GM18517 (cell line): ENCODE measurements at regions not wholly inside any gene's neighbourhood (a gene's known extent, or its start where the extent isn't known, plus 50 kb on each side); places are given as distances from the start of the nearest gene placed in this dataset.

Source experiments
- ATAC-seq: cut with Tn5 transposase; IDR thresholded peaks from one replicate; pipeline ENCODE4 v1.9.1; 2021; ENCODE audit warnings: mild to moderate bottlenecking, moderate library complexity; ENCODE audit not compliant: unreplicated experiment

DNA sequence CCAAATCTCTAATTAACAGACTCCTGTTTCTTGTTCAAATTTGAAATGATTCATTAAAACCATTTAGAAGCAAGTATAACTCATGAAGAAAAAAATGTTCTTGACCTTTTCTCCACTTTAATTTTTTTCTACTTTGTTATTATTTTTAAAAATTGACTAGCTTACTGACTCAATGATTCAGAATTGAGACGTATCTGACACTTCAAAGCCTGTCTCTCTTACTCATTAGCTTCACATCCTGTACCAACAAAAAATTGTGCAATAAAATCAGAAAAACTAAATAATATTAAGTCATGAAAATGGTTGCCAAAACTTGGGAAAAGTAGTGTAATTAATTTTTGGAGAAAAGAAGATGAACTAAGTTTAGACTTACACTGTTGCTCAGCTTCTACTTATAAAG is 331.2 kb downstream of the SLC16A7 start:
- no peak for ATAC-seq

DNA sequence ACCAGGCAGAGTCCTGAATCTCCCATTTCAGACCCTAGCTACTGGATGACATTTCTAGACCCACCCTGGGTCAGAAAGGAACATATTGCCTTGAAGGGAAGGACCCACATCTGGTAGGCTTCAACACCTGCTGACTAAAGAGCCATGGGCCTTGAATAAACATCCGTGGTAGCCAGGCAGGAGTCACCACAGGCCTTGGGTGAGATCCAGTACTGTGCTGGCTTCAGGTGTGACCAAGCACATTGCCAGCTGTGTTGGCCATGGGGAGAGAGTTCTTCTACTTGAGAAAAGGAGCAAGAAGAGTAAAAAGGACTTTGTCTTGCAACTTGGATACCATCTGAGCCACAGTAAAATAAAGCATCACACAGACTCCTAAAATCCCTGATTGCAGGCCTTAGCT is 332.6 kb downstream of the SLC16A7 start:
- ATAC-seq, result no peak

DNA sequence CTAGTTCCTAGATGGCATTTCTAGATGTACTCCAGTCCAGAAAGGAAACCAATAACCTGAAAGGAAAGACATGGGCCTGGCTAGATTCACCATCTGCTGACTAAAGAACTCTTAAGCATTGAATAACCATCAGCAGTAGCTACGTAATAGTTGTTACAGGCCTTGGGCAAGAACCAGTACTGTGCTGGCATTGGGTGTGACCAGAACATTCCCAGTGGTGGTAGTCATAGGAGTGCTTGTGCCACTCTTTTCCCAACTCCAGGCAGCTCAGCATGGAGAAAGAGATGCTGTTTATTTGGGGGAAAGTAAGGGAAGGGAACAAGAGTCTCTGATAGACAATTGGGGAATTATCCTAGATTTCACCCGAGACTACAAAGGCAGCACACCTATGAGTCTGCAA is 333.3 kb downstream of the SLC16A7 start:
- ATAC-seq, result no peak

DNA sequence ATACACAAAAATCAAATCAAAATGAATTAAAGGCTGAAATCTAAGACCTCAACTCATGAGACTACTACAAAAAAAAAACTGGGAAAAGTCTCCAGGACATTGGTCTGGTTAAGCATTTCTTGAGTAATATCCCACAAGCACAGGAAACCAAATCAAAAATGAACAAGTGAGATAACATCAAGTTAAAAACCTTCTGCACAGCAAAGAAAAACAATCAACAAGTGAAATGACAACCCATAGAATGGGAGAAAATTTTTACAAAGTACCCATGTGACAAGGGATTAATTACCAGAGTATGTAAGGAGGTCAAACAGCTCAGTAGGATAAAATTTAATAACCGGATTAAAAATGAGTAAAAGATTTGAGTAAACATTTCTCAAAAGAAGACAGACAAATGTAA is 338.7 kb downstream of the SLC16A7 start:
- ATAC-seq, result no peak

DNA sequence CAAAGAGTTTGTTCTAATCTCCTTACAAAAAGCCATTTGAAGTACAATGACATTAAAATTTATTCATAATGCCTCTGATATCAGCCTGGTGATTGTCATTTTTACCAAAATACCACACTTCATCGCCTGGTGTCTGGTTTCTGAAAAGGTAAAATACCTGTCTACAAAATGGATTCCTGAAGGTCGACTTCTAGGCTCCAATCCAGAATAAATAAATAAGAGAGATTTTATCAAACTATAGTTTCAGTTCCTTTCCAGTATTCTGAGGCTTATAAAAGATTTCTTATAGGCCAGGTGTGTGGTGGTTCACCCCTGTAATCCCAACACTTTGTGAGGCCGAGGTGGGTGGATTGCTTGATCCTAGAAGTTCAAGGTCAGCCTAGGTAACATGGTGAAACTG is 340.7 kb downstream of the SLC16A7 start:
- no peak for ATAC-seq

DNA sequence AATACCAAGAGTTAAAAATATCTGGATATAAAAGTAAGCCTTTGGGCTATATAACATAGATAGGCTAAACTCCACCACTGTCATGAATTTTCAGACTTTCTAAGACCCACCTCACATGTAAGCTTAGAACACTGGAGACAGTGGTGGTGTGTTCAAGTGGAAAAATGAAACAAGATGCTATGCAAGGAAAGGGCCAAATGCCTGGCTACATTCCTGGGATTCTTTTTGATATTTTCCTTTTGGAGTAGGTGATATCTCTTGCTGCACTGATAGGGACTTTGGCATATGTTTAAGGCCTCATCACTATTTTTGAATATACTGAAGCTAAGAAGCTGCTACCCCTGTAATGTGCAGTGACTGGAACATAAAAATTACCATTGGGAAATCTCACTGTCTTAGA is 341.3 kb downstream of the SLC16A7 start:
- no peak for ATAC-seq

DNA sequence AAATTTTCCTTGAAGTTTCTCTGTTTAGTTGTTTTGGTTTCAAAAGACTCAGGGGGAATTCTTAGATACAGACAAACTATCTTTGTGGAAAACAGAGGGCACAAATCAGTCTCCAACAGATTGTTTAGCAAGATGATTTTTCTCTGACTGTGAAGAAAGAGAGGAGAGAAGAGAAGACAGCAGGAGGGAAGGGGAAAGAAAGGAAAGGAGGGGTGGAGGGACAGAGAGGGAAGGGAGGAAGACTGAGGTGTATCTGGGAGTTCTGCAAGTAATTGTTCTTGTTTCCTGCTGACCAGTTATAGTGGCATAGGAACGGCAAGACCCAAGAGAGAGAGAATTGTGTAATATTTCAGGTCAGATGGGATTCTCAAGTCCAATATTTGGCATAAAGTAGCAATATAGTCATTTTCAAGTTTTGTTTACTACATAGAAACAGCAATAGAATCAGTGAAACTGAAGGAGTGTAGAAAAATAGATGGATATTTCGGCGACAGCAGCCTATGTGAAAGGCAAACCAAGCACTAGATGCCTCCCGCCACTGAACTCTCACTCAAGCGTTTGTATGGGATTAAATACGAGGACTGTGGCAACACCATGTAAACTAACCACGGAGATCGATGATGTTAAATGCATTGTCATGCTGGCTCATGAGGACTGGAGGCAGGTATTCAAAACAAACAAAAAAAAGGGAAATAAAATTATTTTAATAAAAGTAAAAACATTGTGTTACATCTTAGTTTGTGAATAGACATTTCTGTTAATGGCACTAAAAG is 342.5 kb downstream of the SLC16A7 start:
- no peak for ATAC-seq

DNA sequence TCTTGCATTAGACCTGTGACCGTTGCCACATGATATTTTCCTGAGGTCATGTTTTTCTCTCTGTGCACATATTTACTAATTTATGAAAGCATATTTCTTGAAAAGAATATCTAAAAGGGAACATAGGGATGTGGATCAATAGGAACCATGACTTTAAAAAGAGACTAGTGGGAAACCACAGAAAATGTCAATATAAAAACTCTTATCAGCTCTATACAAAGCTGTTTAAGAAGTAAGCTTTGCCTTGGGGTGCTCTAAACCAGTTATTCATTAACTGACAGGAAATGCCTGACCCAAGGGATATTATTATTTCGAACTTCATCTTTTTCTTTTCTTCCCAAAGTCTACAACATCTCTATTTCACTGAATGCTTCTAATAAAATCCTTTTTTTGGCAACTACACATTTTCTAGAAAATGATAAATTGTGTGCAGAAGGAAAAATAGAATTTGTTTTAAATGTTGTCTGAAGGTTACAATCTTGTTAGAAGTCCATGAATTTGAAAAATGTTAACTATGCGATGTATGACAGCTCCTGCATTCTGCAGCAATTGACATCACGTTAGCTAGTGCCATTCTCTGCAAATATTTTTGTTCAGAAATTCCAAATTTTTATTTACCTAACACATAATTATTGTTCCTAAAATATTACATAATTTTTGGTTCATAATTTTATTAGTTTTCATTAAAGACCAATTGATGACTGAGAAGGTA is 345.0 kb downstream of the SLC16A7 start:
- ATAC-seq, result no peak

DNA sequence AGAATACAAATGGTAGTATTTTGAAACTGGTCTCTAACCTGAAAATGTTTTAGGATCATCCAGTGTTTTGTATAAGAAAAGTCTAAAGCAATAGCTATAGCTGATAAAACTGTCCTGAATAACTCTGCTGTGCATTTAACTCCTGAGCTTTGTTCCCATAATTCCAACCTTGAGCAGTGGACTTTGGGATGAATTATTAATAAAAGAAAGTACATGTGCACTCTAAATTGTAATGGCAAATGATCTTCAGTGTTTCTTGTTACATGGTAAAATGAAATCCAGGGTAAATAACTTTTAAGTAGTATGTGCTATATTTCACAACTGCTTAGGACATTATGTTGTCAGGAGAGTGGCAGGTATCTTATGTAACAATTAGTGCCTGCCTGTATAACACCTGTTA is 345.6 kb downstream of the SLC16A7 start:
- ATAC-seq, result no peak

DNA sequence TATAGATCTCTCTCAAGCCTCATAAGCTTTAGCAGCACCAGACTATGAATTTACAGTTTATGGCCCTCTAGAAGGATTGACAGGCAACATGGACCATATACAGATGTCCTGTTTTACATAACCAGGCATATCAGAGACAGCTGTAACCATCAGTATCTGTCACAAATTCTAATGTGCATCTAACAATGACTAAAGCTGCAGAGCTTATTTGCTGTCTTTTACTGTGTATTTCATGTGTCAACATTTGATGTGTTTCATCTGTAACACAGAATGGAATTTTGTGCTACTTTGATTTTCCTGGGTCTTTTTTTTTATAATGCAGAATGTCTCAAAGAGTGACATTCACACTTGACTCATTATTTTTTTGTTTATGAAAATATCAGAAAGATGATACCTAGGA is 348.3 kb downstream of the SLC16A7 start:
- ATAC-seq, result no peak

DNA sequence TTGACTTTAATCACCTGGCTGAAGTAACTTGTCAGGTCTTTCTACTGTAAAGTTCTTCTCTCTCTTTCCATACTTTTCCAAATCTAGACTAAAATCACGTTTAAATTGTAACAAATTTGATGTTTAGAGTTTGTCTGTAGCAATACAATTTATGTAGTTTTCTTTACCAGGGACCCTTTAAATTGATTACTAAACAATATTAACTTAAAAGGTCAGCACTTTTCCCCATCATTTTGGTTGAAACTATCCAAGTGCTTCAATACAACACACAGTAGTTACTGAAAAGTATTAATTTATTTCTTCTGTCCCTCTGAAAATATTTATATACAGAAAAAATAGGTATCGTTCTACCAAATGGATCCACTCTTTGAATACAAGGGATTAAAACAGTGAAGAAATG is 350.8 kb downstream of the SLC16A7 start:
- no peak for ATAC-seq

DNA sequence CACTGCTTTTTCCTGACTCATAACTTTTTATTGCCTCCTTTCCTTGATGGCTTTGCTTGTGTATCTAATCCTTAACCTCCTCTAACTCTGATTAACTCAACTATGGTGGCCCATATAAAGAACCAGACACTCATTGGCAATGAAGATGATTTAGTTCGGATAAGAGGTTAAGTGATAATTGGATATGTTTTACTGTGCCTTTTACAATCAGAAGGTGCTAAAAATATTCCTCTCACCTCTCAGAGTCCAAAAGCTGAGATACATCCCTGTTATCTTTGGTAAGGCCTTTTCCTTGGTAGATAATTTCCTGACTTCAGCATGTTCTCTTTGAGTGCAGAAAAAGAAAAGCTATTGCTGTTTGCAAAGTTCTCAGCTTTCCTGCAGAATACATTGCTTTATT is 367.7 kb downstream of the SLC16A7 start:
- ATAC-seq, result no peak

DNA sequence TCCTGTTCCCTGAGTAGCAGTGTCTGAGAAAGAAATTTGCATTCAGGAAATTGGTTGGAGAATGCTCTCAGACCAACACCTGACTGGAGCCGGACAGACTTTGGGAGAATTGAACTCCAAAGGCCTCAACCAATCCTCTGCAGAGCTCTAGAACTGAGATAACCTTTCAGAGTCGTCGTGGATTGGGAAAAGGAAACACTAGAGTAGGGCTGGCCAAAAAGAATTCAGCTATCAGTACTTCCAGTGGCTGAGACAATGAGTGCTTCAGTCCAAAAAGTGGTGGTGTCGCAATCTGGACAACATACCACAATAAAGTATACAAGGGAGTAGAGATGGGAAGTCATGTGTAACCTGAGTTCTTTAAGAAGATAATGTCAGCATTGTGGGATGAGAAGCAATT is 377.1 kb downstream of the SLC16A7 start:
- no peak for ATAC-seq

DNA sequence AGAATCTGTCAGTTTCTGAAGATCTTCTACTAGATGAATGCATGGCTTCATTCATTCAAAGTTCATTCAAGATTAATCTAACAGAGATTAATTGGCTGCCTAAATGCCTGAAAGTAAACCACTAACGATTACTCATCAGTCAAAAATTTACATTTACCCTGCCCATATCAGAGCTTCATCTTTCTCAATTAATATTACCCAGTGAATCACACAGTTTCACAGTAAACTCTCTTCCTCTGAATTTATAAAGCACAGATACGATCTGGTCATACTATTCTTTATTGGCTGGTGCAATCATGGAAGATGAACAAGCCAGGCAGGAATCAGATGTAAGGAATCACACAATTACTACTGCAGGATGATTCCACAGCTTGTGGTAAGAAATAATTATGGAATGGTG is 377.7 kb downstream of the SLC16A7 start:
- ATAC-seq, result no peak

DNA sequence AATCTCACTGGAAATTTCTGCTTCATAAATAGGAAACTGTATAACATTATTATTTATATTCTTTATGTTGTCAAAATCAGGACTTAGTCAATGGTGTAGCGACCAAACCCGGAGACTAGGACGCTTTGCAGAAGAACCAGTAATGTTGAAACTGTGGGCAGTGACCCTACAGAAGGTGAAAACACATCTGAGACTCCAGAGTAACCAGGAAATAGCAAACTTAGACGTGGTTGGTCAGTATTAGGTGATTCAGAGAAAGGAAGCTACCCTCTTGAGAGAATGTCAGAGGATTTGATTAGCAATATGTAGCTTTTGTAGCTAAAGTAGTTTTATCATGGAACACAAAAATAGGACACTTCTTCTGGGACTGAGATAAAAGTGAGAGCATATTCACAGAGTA is 381.9 kb downstream of the SLC16A7 start:
- no peak for ATAC-seq

DNA sequence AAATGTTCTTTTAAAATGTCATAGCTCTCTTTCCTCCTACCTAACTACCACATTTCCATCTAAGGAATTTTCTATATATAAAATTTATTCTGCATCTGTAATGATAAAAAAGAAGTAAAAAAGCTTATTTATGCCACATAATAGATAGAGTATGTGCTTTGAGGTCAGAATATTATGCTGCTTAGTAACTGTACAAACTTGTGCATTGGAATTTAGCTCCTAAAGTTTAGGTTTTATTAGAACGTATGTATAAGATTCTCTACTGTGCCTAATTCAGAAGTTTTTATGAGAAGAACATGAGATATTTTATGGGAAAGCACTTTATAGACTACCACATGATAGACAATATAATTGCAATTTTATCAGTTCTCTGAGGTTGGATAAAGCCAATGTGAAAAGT is 384.6 kb downstream of the SLC16A7 start:
- no peak for ATAC-seq

DNA sequence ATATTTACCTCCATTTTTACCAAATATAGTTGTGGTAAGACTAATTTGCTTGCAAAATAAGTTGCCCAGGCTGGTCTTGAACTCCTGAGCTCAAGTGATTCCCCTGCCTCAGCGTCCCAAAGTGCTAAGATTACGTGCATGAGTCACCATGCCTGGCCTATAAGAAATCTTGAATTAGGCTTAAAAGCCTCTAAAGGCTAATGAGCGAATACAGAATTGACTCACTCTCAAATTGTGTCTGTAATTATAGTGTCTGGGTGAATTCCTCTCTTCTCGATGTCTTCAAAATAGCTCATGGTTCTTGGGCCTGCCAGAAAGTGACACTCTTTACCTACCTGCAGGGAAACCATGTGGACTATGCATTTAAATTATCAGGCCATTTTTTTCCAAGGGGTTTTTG is 403.5 kb downstream of the SLC16A7 start:
- no peak for ATAC-seq

DNA sequence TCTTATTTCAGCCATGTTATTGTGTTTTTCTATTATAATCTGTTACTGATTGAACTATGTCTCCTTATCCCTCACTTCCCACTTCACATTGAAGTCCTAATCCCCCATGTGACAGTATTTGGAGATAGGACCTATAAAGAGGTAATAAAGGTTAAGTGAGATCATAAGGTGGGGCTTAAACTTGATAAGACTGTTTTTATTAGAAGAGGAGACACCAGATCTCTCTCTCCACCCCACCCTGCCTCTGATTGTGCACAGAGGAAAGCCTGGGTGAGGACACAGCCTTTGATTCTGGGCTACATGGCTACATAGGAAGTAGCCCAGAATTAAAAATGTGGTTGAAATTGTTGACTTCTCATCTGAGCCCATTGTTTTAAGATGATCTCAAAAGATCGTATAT is 414.7 kb downstream of the SLC16A7 start:
- ATAC-seq, result no peak

DNA sequence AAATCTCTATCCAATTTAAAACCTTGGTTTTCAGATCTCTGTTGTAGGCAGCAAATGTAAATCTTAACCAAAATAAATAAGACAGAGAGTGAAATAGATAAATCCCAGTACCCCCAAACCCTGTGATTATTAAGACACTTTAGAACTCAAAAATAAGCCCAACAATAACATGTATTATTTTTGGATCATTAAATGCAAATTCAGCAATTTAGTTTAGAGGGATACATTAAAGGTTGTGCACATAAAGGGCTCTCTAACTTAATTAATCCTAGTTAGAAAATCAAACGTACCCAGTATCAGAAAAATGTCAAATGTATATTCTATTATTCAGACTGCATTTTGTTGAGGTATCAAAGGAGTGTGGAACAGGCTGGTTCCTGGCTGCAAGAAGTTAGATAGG is 416.8 kb downstream of the SLC16A7 start:
- no peak for ATAC-seq

DNA sequence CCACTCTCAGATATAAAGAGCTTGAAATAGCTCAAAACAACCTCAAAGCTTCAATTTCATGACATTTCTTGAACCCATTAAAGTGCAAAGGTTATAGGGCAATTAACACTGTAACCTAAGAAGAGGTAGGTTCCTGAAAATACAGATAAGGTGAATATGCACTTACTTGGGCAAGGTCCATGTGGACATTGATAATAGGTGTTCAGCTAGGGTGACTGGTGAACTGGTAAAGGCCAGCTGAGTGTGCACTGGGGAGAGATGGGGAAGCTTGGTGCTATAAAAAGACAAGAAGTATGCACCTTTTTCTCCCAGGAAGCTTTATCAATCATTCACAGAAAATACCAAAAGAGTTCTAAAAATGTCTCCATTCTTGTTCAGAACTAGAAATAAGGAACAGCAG is 418.6 kb downstream of the SLC16A7 start:
- no peak for ATAC-seq

DNA sequence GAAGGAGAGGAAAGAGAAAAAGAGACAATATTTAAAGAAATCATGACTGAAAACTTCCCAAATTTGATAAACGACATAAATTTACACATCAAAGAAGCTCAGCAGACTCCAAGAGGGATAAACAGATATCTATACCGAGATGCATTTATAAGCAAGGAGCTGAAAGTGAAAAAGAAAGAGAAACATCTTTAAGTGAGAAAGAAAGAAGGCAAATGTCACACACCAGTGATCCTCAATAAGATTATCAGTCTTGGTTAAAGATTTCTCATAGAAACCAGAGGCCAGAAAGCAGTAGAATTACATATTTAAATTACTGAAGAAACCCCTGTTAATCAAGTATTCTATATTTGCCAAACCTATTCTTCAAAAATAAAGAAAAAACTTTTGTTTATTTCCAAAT is 424.2 kb downstream of the SLC16A7 start:
- ATAC-seq, result no peak

DNA sequence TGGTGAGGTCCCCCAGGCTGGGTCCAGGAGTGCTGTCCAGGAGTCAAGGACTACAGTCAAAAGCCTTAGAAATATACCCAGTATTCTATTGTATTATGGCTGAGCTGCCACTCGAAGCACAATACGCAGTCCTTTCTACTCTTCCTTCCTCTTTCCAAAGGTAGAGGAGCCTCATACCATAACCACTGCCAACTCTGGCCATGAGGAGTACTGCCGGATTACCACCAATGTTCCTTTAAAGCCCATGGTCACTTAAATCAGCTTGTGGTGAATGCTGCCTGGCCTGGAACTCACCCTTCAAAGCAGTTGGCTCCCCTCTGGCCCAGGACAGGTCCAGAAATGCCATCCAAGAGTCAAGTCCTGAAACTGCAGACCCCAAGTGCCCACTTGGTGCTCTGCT is 425.4 kb downstream of the SLC16A7 start:
- no peak for ATAC-seq

DNA sequence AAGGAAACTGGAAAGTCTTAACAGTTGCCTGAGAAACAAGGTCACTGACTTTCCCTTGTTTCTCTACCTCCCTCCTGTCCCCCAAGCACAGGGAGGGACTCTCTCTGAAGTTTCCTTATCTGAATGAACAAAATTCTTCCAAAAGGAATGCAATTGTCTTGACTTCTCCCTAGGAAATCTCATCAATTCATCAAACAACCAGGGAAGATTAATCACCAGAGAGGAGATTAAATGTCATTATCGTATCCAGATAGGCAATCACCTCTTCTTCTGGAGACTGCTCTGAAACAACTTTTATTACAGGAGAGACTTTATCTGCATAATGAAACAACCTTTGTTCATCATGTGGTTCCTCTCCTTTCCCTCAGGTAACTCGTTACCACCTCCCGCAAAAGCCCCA is 431.4 kb downstream of the SLC16A7 start:
- ATAC-seq, result no peak
